ENCODE measurements at regions not wholly inside any gene's neighbourhood (a gene's known extent, or its start where the extent isn't known, plus 50 kb on each side); places are given as distances from the start of the nearest gene placed in this dataset.

- H3K27ac ChIP-seq = no peak overlapping the region
- 69 to 81% (median 74%) methylated on average over 11 of the region's 11 CpGs for WGBS, 5 donors
- DNase-seq = no peak
- TF ChIP-seq POLR2A (IDR thresholded peaks at IDR 0.05) = no peak
- TF ChIP-seq POLR2AphosphoS5 (IDR thresholded peaks at IDR 0.05) = no peak
- no peak for TF ChIP-seq CTCF (IDR thresholded peaks at IDR 0.05 in 8 of 11, conservative IDR thresholded peaks at IDR 0.05 in 3 of 11)
- H3K9me3 ChIP-seq = no peaks in the 10 kb centered on the region
- intact Hi-C loops (cut with DNase I; ENCODE audit: low total_unique reads) = no loop called here
- no peaks in the 10 kb centered on the region for H3K4me1 ChIP-seq
- H3K27me3 ChIP-seq (replicated peaks in 1 of 7) = no peaks in the 10 kb centered on the region
- H3K36me3 ChIP-seq = no peaks in the 10 kb centered on the region
- H3K4me3 ChIP-seq = no peak overlapping the region
These were observed 222.1 kb upstream of the RPL34 start for GRCh38 chr4:108398316-108398715.

- H3K9me3 ChIP-seq = no peaks in the 10 kb centered on the region
- H3K27ac ChIP-seq = no peak overlapping the region
These were observed 222.5 kb upstream of the RPL34 start for GRCh38 chr4:108397850-108398249.

GRCh38 chr4:108396900-108397497 lies 223.4 kb upstream of the RPL34 start:
- no peaks in the 10 kb centered on the region for H3K4me1 ChIP-seq
- TF ChIP-seq CTCF (IDR thresholded peaks at IDR 0.05 in 8 of 11, conservative IDR thresholded peaks at IDR 0.05 in 3 of 11) = no peak
- no peak for TF ChIP-seq POLR2AphosphoS5 (IDR thresholded peaks at IDR 0.05)
- no peak for TF ChIP-seq POLR2A (IDR thresholded peaks at IDR 0.05)
- H3K9me3 ChIP-seq = no peaks in the 10 kb centered on the region
- no peak for DNase-seq
- H3K36me3 ChIP-seq = no peaks in the 10 kb centered on the region
- 52 to 79% (median 74%) methylated on average over 2 of the region's 2 CpGs for WGBS, 5 donors
- intact Hi-C loops (cut with DNase I; ENCODE audit: low total_unique reads) = no loop called here
- H3K4me3 ChIP-seq = no peak overlapping the region
- no peak overlapping the region for H3K27ac ChIP-seq
- H3K27me3 ChIP-seq (replicated peaks in 1 of 7) = no peaks in the 10 kb centered on the region

More at GRCh38 chr4:108397850-108398249, 222.5 kb upstream of the RPL34 start:
- Histone ChIP-seq H3K4me1 (no peaks in the 10 kb centered on the region), H3K27me3 (replicated peaks in 1 of 7) (no peaks in the 10 kb centered on the region), H3K36me3 (no peaks in the 10 kb centered on the region), H3K4me3 (no peak overlapping the region)
- no peak for DNase-seq
- intact Hi-C loops (cut with DNase I; ENCODE audit: low total_unique reads) = no loop called here
- TF ChIP-seq POLR2A (IDR thresholded peaks at IDR 0.05) (no peak), POLR2AphosphoS5 (IDR thresholded peaks at IDR 0.05) (no peak), CTCF (IDR thresholded peaks at IDR 0.05 in 8 of 11, conservative IDR thresholded peaks at IDR 0.05 in 3 of 11) (no peak)
- WGBS, 5 donors = 82 to 92% (median 85%) methylated on average over 5 of the region's 5 CpGs

- TF ChIP-seq POLR2A (IDR thresholded peaks at IDR 0.05) (no peak), CTCF (IDR thresholded peaks at IDR 0.05 in 8 of 11, conservative IDR thresholded peaks at IDR 0.05 in 3 of 11) (no peak), POLR2AphosphoS5 (IDR thresholded peaks at IDR 0.05) (no peak)
- intact Hi-C loops (cut with DNase I; ENCODE audit: low total_unique reads) = no loop called here
- Histone ChIP-seq H3K4me1 (no peaks in the 10 kb centered on the region), H3K4me3 (no peak overlapping the region), H3K36me3 (no peaks in the 10 kb centered on the region), H3K27ac (no peak overlapping the region), H3K9me3 (no peaks in the 10 kb centered on the region), H3K27me3 (replicated peaks in 1 of 7) (no peaks in the 10 kb centered on the region)
- DNase-seq = no peak
These were observed 224.6 kb upstream of the RPL34 start for GRCh38 chr4:108395786-108396185.
